Heart left ventricle (tissue), 16 donors: ENCODE measurements at regions not wholly inside any gene's neighbourhood (a gene's known extent, or its start where the extent isn't known, plus 50 kb on each side); places are given as distances from the start of the nearest gene placed in this dataset.

Experiments
- ATAC-seq, 4 donors: fragments of 200-7000 bp; cut with Tn5 transposase; one replicate each; pipeline ENCODE4 v1.9.1; 2020 to 2022; ENCODE audit warnings: moderate library complexity in 4 of 4, mild to moderate bottlenecking in 3 of 4, moderate number of reproducible peaks in 1 of 4
- DNase-seq, 5 donors: peaks; one replicate each; pipeline ENCODE4 v3.0.0-alpha.2; 2020
- H3K27ac ChIP-seq, 12 donors: fragments of 200-600 bp; sonication (generic) in 4 of 12; one replicate each; pipeline versions ENCODE4 v1.5.0 to v1.8.0; 2016 to 2022; ENCODE audit warnings: mild to moderate bottlenecking in 2 of 12
- H3K27me3 ChIP-seq, 9 donors: fragments of 200-600 bp; sonication (generic) in 2 of 9; one replicate each; pipeline versions ENCODE4 v1.5.1 to v1.8.0; 2016 to 2022; ENCODE audit warnings: mild to moderate bottlenecking in 3 of 9
- H3K36me3 ChIP-seq, 9 donors: fragments of 200-600 bp; sonication (generic) in 2 of 9; one replicate each; pipeline versions ENCODE4 v1.5.0 to v1.8.0; 2018 to 2022; ENCODE audit warnings: mild to moderate bottlenecking in 2 of 9
- H3K4me1 ChIP-seq, 12 donors: fragments of 200-600 bp; sonication (generic) in 4 of 12; one replicate each; pipeline versions ENCODE4 v1.5.0 to v1.8.0; 2016 to 2022; ENCODE audit warnings: mild to moderate bottlenecking in 3 of 12
- H3K4me3 ChIP-seq, 12 donors: fragments of 200-600 bp; sonication (generic) in 4 of 12; one replicate each; pipeline versions ENCODE4 v1.5.0 to v1.8.0; 2017 to 2022; ENCODE audit warnings: mild to moderate bottlenecking in 9 of 12, moderate library complexity in 4 of 12
- H3K9me3 ChIP-seq, 12 donors: fragments of 200-600 bp; sonication (generic) in 4 of 12; one replicate each; pipeline versions ENCODE4 v1.5.0 to v1.8.0; 2016 to 2022; ENCODE audit warnings: mild to moderate bottlenecking in 1 of 12
- CTCF ChIP-seq, 12 donors: fragments of 200-600 bp; sonication (generic) in 4 of 12; IDR thresholded peaks; one replicate each; pipeline versions ENCODE4 v1.5.0 to v1.8.0; 2018 to 2022; ENCODE audit warnings: antibody characterized with exemption in 12 of 12, mild to moderate bottlenecking in 5 of 12
- POLR2A ChIP-seq, 2 donors: fragments of 450-650 bp; IDR thresholded peaks; one replicate each; pipeline ENCODE4 v1.6.1; 2017; ENCODE audit warnings: antibody characterized with exemption in 2 of 2, mild to moderate bottlenecking in 2 of 2, moderate library complexity in 2 of 2
- WGBS, 4 donors: extraction: QIAGEN DNeasy Blood & Tissue Kit in 2 of 4; methylation state at CpG; one replicate each; pipeline versions ENCODE4 v1.1.5 to v1.1.7; 2013 to 2018; 5-methylcytosine and 5-hydroxymethylcytosine counted together
- intact Hi-C, 10 donors: fragments of 100-400 bp; cut with DNase I; formaldehyde crosslinking; loops; one replicate each; pipeline versions ENCODE4 v1.11.1 to v1.14.2; 2022
- donor health status: ischemic (EF 13 %, LVEDD 7.1; RV severe dilation, severe dysfunction).
- donor health status: healthy with polysubstance abuse.
- donor health status: DM: no; HTN: yes; CAD: no.
- donor health status: DM: no; HTN: no; CAD: no.
- donor health status: ischemic (EF 25% LVEDD 6.9; RV normal size, moderate dysfunction).
- donor health status: ischemic (EF 25% LVEDD 5.7; RV mildly dilated, moderate dysfunction).
- donor health status: healthy.
- donor health status: DM: yes; HTN: yes; CAD: no.
- donor health status: ischemic (EF 35%, LVEDD 5.7; RV mildly dilated, moderate dysfunction).
- donor health status: nonischemic (EF 11% LVEDD 7.7; RV severe dilation, severe dysfunction).
- donor health status: DM: yes; HTN: yes; CAD: no.
- donor health status: PGD.
- donor health status: ischemic (EF 29% LVEDD 5.4; RV normal size, mild dysfunction).
- donor health status: nonischemic (EF 23%, LVEDD 6.1; RV moderate dilation, normal function).

- Histone ChIP-seq H3K4me3 (no peak overlapping the region), H3K36me3 (no peaks in the 10 kb centered on the region), H3K27ac (no peak overlapping the region), H3K4me1 (no peaks in the 10 kb centered on the region), H3K27me3 (no peaks in the 10 kb centered on the region), H3K9me3 (peaks cover 0 to 24% (median 1%) of the 10 kb centered on the region in 12 donors)
- TF ChIP-seq CTCF (IDR thresholded peaks at IDR 0.05) (no peak), POLR2A (IDR thresholded peaks at IDR 0.05) (no peak)
- ATAC-seq (no peak), DNase-seq (no peak)
- 90 to 95% (median 92%) methylated on average over 20 to 30 of the region's 30 CpGs for WGBS, 4 donors
- intact Hi-C loops: no loop called here
Measured at GRCh38 chr3:147153830-147154539, 252.4 kb downstream of the ZIC4 start.

GRCh38 chr3:147152476-147152875 is 253.9 kb downstream of the ZIC4 start:
- ATAC-seq: no peak
- no peak overlapping the region for H3K27ac ChIP-seq
- peaks cover 0 to 24% (median 1%) of the 10 kb centered on the region in 12 donors for H3K9me3 ChIP-seq
- intact Hi-C loops: no loop called here
- no peaks in the 10 kb centered on the region for H3K4me1 ChIP-seq
- no peak for DNase-seq
- TF ChIP-seq POLR2A (IDR thresholded peaks at IDR 0.05) (no peak), CTCF (IDR thresholded peaks at IDR 0.05) (no peak)
- no peaks in the 10 kb centered on the region for H3K27me3 ChIP-seq
- WGBS, 4 donors: 54 to 70% (median 63%) methylated on average over 3 of the region's 3 CpGs
- H3K36me3 ChIP-seq: no peaks in the 10 kb centered on the region
- no peak overlapping the region for H3K4me3 ChIP-seq

- intact Hi-C loops: no loop called here
- 44 to 56% (median 50%) methylated on average over 2 of the region's 2 CpGs for WGBS, 4 donors
- TF ChIP-seq CTCF (IDR thresholded peaks at IDR 0.05): no peak
- TF ChIP-seq POLR2A (IDR thresholded peaks at IDR 0.05): no peak
- no peak for DNase-seq
- ATAC-seq: no peak
- Histone ChIP-seq H3K27ac (no peak overlapping the region), H3K36me3 (no peaks in the 10 kb centered on the region), H3K4me3 (no peak overlapping the region), H3K27me3 (peaks cover 0 to 3% (median 0%) of the 10 kb centered on the region in 9 donors), H3K9me3 (no peaks in the 10 kb centered on the region), H3K4me1 (no peaks in the 10 kb centered on the region)
Measured at GRCh38 chr3:147141516-147142288, 264.6 kb downstream of the ZIC4 start.

GRCh38 chr3:147139341-147139740 is 267.0 kb downstream of the ZIC4 start:
- TF ChIP-seq CTCF (IDR thresholded peaks at IDR 0.05) (no peak), POLR2A (IDR thresholded peaks at IDR 0.05) (no peak)
- Histone ChIP-seq H3K36me3 (no peaks in the 10 kb centered on the region), H3K4me3 (no peak overlapping the region), H3K9me3 (no peaks in the 10 kb centered on the region), H3K4me1 (no peaks in the 10 kb centered on the region), H3K27me3 (peaks cover 0 to 3% (median 0%) of the 10 kb centered on the region in 9 donors), H3K27ac (no peak overlapping the region)
- WGBS, 4 donors: 87 to 93% (median 88%) methylated on average over 1 of the region's 1 CpG
- intact Hi-C loops: no loop called here
- no peak for ATAC-seq
- DNase-seq: no peak
